Tongue (tissue), 1 donor: ENCODE measurements at regions not wholly inside any gene's neighbourhood (a gene's known extent, or its start where the extent isn't known, plus 50 kb on each side); places are given as distances from the start of the nearest gene placed in this dataset.

Experiments used
- DNase-seq: peaks from one replicate; pipeline ENCODE4 v3.0.0-alpha.2; 2015

DNA sequence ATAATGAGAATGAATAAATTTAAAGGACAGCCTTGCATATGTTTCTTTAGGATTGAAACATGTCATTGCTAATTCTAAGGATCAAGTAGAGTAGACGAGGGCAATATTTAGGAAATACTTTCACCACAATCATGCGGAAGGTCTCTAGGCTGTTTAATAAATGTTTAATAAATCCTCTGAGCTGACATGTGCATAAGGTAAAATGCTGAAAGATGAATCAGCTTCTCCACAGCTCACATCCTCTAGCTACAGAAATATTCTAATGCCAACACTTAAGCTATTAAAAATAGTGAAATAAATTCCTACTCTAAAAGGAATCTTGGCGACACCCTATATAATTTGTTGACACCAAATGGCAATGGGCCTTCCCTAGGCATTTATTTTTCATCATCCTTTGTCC, 407.3 kb downstream of the TBL1XR1 start:
- DNase-seq = no peak

DNA sequence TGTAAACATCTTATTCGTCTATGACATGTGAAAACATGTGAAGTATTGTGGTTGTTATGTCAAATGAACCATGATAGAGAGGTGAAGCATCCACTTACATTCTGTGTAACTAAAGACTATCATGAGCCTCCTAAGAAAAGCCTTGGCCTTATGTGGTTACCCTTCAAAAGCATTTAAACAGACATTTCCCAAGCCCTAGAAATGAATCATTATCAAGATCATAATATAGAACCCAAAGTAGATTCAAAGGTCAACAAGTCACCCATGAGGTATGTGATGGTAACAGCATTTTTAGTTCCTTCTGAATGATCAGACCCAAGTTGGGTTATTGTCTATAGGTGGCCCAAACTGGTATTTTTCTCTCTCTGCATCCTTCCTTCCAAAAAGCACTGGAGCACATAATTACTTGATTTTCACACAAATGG, 408.0 kb downstream of the TBL1XR1 start:
- DNase-seq = no peak

- no peak for DNase-seq
Measured at GRCh38 chr3:176787506-176787905, 409.8 kb downstream of the TBL1XR1 start.

DNA sequence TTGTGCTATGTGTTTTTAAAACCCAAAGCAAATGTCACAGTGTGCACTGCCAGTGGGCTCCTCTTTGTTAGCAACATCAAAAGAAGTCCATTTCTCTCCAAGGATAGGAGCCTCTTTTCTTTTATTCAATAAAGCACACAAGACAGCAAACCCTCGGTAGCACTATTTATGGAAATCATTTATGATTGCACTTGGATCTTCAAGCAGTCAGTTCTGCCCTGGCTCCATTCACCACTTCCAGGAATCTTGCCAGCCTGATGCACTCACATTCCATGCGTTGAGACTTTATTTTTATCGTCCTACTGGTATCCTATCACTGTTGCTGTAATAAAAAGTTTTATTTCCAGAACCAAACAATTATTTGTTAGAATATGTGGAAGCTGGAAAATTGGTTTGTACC, 412.1 kb downstream of the TBL1XR1 start:
- peak; percentile 35 for DNase-seq

DNA sequence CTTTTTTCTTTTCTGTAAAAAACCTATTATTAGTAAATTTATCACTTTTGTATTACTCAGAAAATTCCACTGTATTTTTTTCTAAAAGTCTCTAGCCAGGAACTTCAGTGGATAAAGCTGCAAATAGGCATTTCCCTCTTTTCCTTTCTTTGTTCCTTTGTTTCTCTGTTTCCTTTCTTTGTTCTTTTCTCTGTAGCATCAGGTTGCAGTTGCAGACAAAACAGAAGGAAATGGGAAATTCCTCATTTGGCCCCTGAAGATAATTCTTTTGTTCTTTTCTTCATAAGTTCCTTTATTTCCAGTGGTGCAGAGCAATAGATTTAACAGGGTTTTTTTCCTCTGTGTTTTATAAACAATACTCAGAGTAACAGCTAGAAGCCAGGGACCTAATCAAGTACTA, 416.5 kb downstream of the TBL1XR1 start:
- DNase-seq = no peak

GRCh38 chr3:176776622-176777175, 420.6 kb downstream of the TBL1XR1 start:
- peak; percentile 16 for DNase-seq

GRCh38 chr3:176769547-176770190, 427.6 kb downstream of the TBL1XR1 start:
- DNase-seq = no peak

DNA sequence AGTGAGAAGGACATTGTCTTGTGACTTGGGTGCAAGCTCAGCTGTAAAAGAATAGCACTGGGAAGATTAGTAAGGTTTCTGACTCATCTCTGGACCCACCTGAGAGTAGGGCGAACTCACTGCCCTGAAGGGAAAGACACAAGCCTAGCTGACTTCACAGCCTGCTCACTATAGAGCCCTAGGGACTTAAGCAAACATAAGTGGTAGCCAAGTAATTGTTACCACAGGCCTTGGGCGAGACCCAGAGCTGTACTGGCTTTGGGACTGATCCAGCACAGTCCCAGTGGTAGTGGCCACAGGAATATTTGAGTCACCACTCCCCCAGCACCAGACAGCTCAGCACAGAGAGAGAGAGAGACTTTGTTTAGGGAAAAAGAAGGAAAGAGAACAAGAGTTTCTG, 429.9 kb downstream of the TBL1XR1 start:
- DNase-seq = no peak

GRCh38 chr3:176766862-176767261, 430.4 kb downstream of the TBL1XR1 start:
- DNase-seq = no peak

GRCh38 chr3:176765382-176765900, 431.8 kb downstream of the TBL1XR1 start:
- no peak for DNase-seq

DNA sequence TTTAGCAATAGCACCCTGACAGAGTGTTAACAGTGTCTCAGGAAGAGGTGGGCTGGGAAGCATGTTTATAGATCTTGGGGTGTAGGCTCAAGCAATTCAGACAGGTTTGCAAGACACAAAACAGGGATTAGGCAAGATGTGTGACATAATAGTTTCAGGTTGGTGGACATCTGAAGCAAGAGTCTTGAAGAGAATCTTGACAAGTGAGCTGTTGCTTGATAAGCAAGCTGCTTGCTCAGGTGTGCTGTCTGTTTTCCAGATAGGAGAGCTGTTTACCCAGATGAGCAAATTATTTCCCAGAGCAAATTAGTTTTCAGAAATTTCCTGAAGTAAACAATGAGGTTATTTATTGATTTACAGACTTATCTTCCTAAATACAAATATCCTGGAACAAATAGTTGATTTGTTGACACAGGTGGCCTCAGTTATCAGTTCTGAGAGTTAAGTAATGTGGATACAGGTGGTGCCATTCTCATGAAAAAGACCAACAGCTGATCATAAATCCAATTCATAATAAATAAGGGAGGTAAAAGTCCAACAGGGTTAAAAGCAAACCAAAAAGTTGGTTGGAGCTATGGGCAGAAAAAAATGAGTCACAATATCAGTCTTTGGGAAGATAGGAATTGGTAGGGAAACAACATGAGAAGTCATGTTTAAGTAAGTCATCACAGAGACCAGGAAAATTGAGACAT, 437.3 kb downstream of the TBL1XR1 start:
- no peak for DNase-seq

DNA sequence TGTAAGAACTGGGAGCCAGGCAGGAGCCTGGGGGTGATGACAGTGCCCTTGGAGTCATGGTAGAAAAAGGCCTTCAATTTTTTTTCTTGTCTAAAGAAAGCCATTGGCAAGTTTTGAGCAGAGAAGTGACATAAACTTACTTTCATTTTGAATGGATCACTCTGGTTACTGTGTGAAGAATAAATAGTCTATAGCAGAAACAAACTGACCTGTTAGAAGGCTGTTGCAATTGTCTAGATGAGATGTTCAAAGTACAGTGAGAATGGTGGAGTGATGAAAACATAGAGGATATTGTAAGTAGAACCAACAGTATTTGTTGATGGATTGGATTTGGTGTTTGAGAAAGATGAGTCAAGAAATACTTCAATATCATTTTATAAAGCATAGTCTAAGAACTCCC, 439.9 kb downstream of the TBL1XR1 start:
- DNase-seq = no peak

DNA sequence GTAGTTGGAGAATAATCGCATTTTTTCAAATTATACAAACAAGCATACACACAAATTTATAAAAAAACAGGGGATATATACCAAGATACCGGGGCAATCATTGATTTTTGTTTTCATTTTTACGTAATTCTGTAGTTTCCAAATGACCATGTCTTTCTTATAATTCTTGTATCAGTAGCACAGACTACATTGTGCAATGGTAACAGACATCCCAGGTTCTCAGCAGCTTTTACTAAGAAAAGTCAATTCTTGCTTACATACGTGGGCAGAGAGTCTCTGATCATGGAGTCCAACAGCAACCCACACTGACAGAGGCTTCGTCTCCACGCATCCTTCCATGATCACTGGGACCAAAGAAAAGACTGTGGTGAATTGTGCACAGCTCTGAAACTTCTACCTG, 441.3 kb downstream of the TBL1XR1 start:
- no peak for DNase-seq

- no peak for DNase-seq
Measured at GRCh38 chr3:176755552-176755951, 441.7 kb downstream of the TBL1XR1 start.

DNA sequence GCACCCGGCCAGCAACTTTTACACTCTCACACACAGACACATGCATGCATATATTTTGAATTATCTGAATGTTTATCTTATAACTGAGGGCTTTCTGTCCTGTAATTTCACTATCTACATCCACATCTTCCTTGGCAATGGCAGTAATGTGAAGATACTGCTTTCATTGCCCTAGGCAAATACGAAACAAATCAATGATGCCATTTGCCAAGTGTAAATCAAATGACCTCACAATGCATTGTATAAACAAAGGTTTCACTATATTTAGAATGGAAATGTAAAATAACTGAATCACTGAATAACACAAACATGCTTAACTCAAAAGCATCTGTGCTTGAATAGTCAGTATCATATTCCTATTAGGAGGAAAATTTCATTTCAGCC, 455.6 kb downstream of the TBL1XR1 start:
- no peak for DNase-seq

GRCh38 chr3:176740906-176741663, 456.2 kb downstream of the TBL1XR1 start:
- DNase-seq = no peak

GRCh38 chr3:176739159-176739558, 458.1 kb downstream of the TBL1XR1 start:
- DNase-seq = no peak

GRCh38 chr3:176737480-176738110, 459.7 kb downstream of the TBL1XR1 start:
- DNase-seq = no peak

DNA sequence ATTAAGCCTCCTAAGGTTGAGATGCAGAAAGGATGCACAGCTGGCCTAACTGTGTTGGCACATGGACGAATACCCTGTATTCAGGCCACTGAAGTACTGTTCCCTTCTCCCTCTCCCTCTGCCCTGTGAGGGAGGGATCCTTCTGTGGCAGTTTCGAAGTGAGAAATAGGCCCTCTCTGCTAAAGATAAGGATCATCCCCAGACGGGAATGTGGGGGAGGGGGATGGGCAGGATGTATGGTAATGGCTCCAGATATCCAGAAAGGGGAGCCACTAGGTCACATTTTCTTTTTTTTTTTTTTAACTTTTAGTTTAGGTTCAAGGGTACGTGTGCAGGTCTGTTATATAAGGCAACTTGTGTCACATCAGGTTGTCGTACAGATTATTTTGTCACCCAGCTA, 463.1 kb downstream of the TBL1XR1 start:
- DNase-seq = no peak

DNA sequence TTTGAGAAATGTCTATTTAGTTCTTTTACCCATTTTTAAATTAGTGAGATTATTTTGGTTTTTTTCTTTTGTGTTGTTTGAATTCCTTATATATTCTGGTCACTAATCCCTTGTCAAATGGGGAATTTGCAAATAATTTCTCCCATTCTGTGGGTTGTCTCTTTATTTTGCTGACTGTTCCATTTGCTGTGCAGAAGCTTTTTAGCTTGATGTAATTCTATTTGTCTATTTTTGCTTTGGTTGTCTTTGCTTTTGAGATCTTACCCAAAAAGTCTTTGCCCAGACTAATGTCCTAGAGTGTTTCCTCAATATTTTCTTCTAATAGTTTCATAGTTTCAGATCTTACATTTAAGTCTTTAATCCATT, 472.9 kb downstream of the TBL1XR1 start:
- no peak for DNase-seq

GRCh38 chr3:176723758-176724393, 473.4 kb downstream of the TBL1XR1 start:
- no peak for DNase-seq

GRCh38 chr3:176714034-176714433, 483.2 kb downstream of the TBL1XR1 start:
- DNase-seq = no peak
